Endothelial cell of umbilical vein (primary cell): ENCODE measurements at regions not wholly inside any gene's neighbourhood (a gene's known extent, or its start where the extent isn't known, plus 50 kb on each side); places are given as distances from the start of the nearest gene placed in this dataset.

Experiments
- BruUV-seq: library from RNA; stranded (reverse); fragments of 400-500 nt; replicated peaks from 2 replicates; lab custom pipeline; 2021; lab: Mats Ljungman, UMichigan
- CTCF ChIA-PET: fragments of 300-600, 350-600 bp; sonication (Branson Sonifier 250); formaldehyde crosslinking; loops from one replicate; lab custom pipeline; 2021; ENCODE audit warnings: antibody characterized with exemption, inconsistent platforms; lab: Charles Lee
- POLR2A ChIA-PET: fragments of 300-600, 350-600 bp; sonication (Branson Sonifier 250); formaldehyde crosslinking; loops from one replicate; lab custom pipeline; 2021; ENCODE audit warnings: antibody characterized with exemption, inconsistent platforms; lab: Charles Lee
- DNase-seq: peaks from one replicate; pipeline ENCODE4 v3.0.0-alpha.2; 2011; ENCODE audit warnings: low read depth, low spot score
- FAIRE-seq: peaks from 2 replicates; lab custom pipeline; 2011; peaks lifted over from hg19 to GRCh38; lab: Jason Lieb, UNC
- H2AFZ ChIP-seq: 2 replicates; pipeline ENCODE4 v1.6.0; 2012; ENCODE audit warnings: low read depth, low read length, control low read depth, inconsistent platforms
- H3K27ac ChIP-seq: 2 replicates; pipeline ENCODE4 v1.5.1; 2011; ENCODE audit warnings: low read depth, mild to moderate bottlenecking, control low read depth, low read length, moderate library complexity; ENCODE audit not compliant: insufficient read depth
- H3K27me3 ChIP-seq, 2 experiments: 2 replicates each; pipeline versions ENCODE4 v1.6.0 to v1.6.1; 2011; ENCODE audit warnings: low read length in 2 of 2, mixed read lengths in 1 of 2; ENCODE audit not compliant: control insufficient read depth in 2 of 2, insufficient read depth in 2 of 2
- H3K36me3 ChIP-seq, 2 experiments: 2 replicates in 1 of 2; 3 replicates in 1 of 2; pipeline ENCODE4 v1.5.1; 2011; ENCODE audit warnings: low read length in 2 of 2, mild to moderate bottlenecking in 1 of 2, moderate library complexity in 1 of 2; ENCODE audit not compliant: control insufficient read depth in 2 of 2, insufficient read depth in 2 of 2; ENCODE audit errors: extremely low read depth in 1 of 2
- H3K4me1 ChIP-seq: 3 replicates; pipeline ENCODE4 v1.5.1; 2011; ENCODE audit warnings: mild to moderate bottlenecking, low read length; ENCODE audit not compliant: control insufficient read depth, insufficient read depth; ENCODE audit errors: extremely low read depth
- H3K4me2 ChIP-seq: 2 replicates; pipeline ENCODE4 v1.6.1; 2011; ENCODE audit warnings: low read length, control low read depth, mixed read lengths; ENCODE audit not compliant: insufficient read depth
- H3K4me3 ChIP-seq, 3 experiments: fragments of 200-600 bp in 1 of 3; sonication (generic), shearing (Covaris generic) in 1 of 3; replicated peaks in 1 of 3; 2 replicates each; pipeline ENCODE4 v1.5.1; 2011 to 2016; ENCODE audit warnings: control low read depth in 3 of 3, low read length in 3 of 3, mild to moderate bottlenecking in 2 of 3, inconsistent platforms in 1 of 3, low read depth in 1 of 3, moderate library complexity in 1 of 3; ENCODE audit not compliant: insufficient read depth in 1 of 3
- H3K79me2 ChIP-seq: 2 replicates; pipeline ENCODE4 v1.6.0; 2012; ENCODE audit warnings: low read length, inconsistent platforms; ENCODE audit not compliant: control insufficient read depth, insufficient read depth
- H3K9ac ChIP-seq: replicated peaks from 2 replicates; pipeline ENCODE3; 2011; ENCODE audit warnings: low read length, control low read depth; ENCODE audit not compliant: insufficient read depth; ENCODE audit errors: extremely low read depth
- H3K9me1 ChIP-seq: replicated peaks from 3 replicates; pipeline ENCODE4 v1.6.0; 2011; ENCODE audit warnings: mild to moderate bottlenecking, low read length; ENCODE audit not compliant: control insufficient read depth, insufficient read depth; ENCODE audit errors: extremely low read depth
- H3K9me3 ChIP-seq: replicated peaks from 2 replicates; pipeline ENCODE4 v1.5.1; 2012; ENCODE audit warnings: low read length, inconsistent platforms; ENCODE audit not compliant: control insufficient read depth, insufficient read depth
- H4K20me1 ChIP-seq: replicated peaks from 2 replicates; pipeline ENCODE3; 2011; ENCODE audit warnings: mild to moderate bottlenecking, low read length; ENCODE audit not compliant: control insufficient read depth, insufficient read depth; ENCODE audit errors: extremely low read depth
- EZH2 ChIP-seq: IDR thresholded peaks from 2 replicates; pipeline ENCODE4 v1.6.1; 2012; ENCODE audit warnings: borderline replicate concordance, low read depth, mild to moderate bottlenecking, moderate library complexity, low read length, inconsistent platforms; ENCODE audit not compliant: severe bottlenecking
- FOS ChIP-seq: IDR thresholded peaks from 2 replicates; pipeline ENCODE4 v1.6.1; 2011; ENCODE audit warnings: mild to moderate bottlenecking, low read length, moderate library complexity, borderline replicate concordance; ENCODE audit not compliant: insufficient read depth
- GATA2 ChIP-seq: IDR thresholded peaks from 2 replicates; pipeline ENCODE4 v1.7.0; 2011; ENCODE audit warnings: low read depth, mild to moderate bottlenecking, moderate library complexity, mixed read lengths, low read length; ENCODE audit not compliant: insufficient read length, insufficient read depth
- JUN ChIP-seq: IDR thresholded peaks from 2 replicates; pipeline ENCODE4 v1.6.1; 2011; ENCODE audit warnings: borderline replicate concordance, low read depth; ENCODE audit not compliant: insufficient read length, insufficient read depth
- MYC ChIP-seq: IDR thresholded peaks from one replicate; pipeline ENCODE4 v1.6.1; 2011; ENCODE audit warnings: mild to moderate bottlenecking, low read depth, low read length
- POLR2A ChIP-seq: IDR thresholded peaks from 2 replicates; pipeline ENCODE4 v1.6.1; 2012; ENCODE audit warnings: low read depth, mild to moderate bottlenecking, control low read depth, low read length
- POLR2AphosphoS5 ChIP-seq: IDR thresholded peaks from 2 replicates; pipeline ENCODE4 v1.6.1; 2012; ENCODE audit warnings: low read depth, mild to moderate bottlenecking, control low read depth, low read length, moderate library complexity; ENCODE audit not compliant: insufficient read depth
- dilution Hi-C: fragments of 300-500 bp; cut with MboI; formaldehyde crosslinking; loops from one replicate; pipeline ENCODE4 v1.15.0; 2019; ENCODE audit warnings: low sequenced_read_pairs; ENCODE audit not compliant: extremely low pct_ligation_motif_present
- intact Hi-C: fragments of 100-400 bp; cut with micrococcal nuclease; formaldehyde crosslinking; loops from one replicate; pipeline ENCODE4 v1.10.0; 2022
- TF ChIP-seq, protein P1 (sequence below): IDR thresholded peaks from 2 replicates; pipeline ENCODE4 v1.6.1; 2011; ENCODE audit not compliant: insufficient read depth, insufficient read length
- TF ChIP-seq, protein P2 (sequence below), 2 donors: IDR thresholded peaks; 1 replicate in 1 of 2; 2 replicates in 1 of 2; pipeline ENCODE4 v1.5.1; 2011; ENCODE audit warnings: low read length in 2 of 2, mild to moderate bottlenecking in 2 of 2, moderate library complexity in 2 of 2, control low read depth in 1 of 2, inconsistent platforms in 1 of 2, low read depth in 1 of 2; ENCODE audit not compliant: insufficient read depth in 1 of 2; ENCODE audit errors: extremely low read depth in 1 of 2

DNA sequence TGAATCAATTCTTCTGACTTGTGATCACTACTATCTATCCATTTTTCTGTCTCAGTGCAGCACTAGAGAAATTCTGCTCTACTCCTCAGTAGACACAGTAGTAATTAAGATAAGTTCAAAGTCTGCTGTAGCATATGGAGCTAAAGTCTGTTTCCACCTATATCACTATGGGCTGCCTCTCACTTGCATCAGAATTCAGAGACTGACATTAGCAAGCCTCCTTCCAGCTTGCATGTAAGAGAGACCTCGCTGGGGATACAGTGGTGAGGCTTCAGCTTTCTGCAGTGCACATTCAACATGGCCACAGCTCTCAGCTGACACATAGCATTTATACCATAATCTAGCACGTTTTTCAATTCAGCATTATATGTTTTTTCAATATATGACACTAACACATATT is 217.0 kb downstream of the PLOD2 start:
- Histone ChIP-seq H3K36me3 (no peaks in the 10 kb centered on the region), H3K4me2 (no peak overlapping the region), H3K27me3 (no peaks in the 10 kb centered on the region), H3K9ac (no peak overlapping the region), H3K79me2 (no peaks in the 10 kb centered on the region), H3K4me3 (no peak overlapping the region), H4K20me1 (no peaks in the 10 kb centered on the region), H3K9me1 (no peaks in the 10 kb centered on the region), H3K4me1 (no peaks in the 10 kb centered on the region), H2AFZ (no peak overlapping the region), H3K9me3 (no peaks in the 10 kb centered on the region), H3K27ac (no peak overlapping the region)
- DNase-seq (no peak), FAIRE-seq (no peak)
- BruUV-seq = no TSS peak
- TF ChIP-seq JUN (no peak), GATA2 (no peak), MYC (no peak), EZH2 (no peak), POLR2AphosphoS5 (no peak), POLR2A (no peak), FOS (no peak)
- TF ChIP-seq, protein P1, sequence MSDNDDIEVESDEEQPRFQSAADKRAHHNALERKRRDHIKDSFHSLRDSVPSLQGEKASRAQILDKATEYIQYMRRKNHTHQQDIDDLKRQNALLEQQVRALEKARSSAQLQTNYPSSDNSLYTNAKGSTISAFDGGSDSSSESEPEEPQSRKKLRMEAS = no peak
- TF ChIP-seq, protein P2, sequence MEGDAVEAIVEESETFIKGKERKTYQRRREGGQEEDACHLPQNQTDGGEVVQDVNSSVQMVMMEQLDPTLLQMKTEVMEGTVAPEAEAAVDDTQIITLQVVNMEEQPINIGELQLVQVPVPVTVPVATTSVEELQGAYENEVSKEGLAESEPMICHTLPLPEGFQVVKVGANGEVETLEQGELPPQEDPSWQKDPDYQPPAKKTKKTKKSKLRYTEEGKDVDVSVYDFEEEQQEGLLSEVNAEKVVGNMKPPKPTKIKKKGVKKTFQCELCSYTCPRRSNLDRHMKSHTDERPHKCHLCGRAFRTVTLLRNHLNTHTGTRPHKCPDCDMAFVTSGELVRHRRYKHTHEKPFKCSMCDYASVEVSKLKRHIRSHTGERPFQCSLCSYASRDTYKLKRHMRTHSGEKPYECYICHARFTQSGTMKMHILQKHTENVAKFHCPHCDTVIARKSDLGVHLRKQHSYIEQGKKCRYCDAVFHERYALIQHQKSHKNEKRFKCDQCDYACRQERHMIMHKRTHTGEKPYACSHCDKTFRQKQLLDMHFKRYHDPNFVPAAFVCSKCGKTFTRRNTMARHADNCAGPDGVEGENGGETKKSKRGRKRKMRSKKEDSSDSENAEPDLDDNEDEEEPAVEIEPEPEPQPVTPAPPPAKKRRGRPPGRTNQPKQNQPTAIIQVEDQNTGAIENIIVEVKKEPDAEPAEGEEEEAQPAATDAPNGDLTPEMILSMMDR (IDR thresholded peaks at IDR 0.05; ENCODE audit: extremely low read depth in 1 of 2, insufficient read depth in 1 of 2, low read depth in 1 of 2, low read length in 2 of 2) = no peak
- CTCF ChIA-PET = no interaction called here
- intact Hi-C loops (no loop called here), dilution Hi-C loops (no loop called here)
- POLR2A ChIA-PET = no interaction called here
